ENCODE measurements at regions not wholly inside any gene's neighbourhood (a gene's known extent, or its start where the extent isn't known, plus 50 kb on each side); places are given as distances from the start of the nearest gene placed in this dataset.

GRCh38 chr12:127231371-127231770, 1035.6 kb upstream of the TMEM132C start:
- no peak overlapping the region for H3K4me3 ChIP-seq
- H3K36me3 ChIP-seq (ENCODE audit: insufficient read depth), result no peaks in the 10 kb centered on the region
- H3K27me3 ChIP-seq (ENCODE audit: insufficient read depth), result no peaks in the 10 kb centered on the region
- Mint-ChIP-seq H3K4me1 (no peaks in the 10 kb centered on the region), H3K4me3 (no peak overlapping the region), H3K27ac (no peak overlapping the region), H3K36me3 (ENCODE audit: low read depth) (peaks cover 24% of the 10 kb centered on the region), H3K9me3 (peaks cover 64% of the 10 kb centered on the region), H3K27me3 (ENCODE audit: insufficient read depth, low read depth, poor library complexity) (no peaks in the 10 kb centered on the region)
- H2AFZ ChIP-seq, result no peak overlapping the region
- H4K20me1 ChIP-seq (replicated peaks; ENCODE audit: insufficient read depth), result no peaks in the 10 kb centered on the region
- no peak overlapping the region for H3K27ac ChIP-seq (ENCODE audit: low read depth)
- H3K9me2 ChIP-seq (ENCODE audit: insufficient read depth), result no peaks in the 10 kb centered on the region
- DNase-seq (ENCODE audit: low spot score) (no peak), ATAC-seq (no peak)
- H3K4me2 ChIP-seq, result no peak overlapping the region
- TF ChIP-seq POLR2AphosphoS5 (IDR thresholded peaks at IDR 0.05; ENCODE audit: low read depth), result no peak
- no peak for TF ChIP-seq JUNB (IDR thresholded peaks at IDR 0.05; ENCODE audit: unreplicated experiment)
- TF ChIP-seq, protein P1, sequence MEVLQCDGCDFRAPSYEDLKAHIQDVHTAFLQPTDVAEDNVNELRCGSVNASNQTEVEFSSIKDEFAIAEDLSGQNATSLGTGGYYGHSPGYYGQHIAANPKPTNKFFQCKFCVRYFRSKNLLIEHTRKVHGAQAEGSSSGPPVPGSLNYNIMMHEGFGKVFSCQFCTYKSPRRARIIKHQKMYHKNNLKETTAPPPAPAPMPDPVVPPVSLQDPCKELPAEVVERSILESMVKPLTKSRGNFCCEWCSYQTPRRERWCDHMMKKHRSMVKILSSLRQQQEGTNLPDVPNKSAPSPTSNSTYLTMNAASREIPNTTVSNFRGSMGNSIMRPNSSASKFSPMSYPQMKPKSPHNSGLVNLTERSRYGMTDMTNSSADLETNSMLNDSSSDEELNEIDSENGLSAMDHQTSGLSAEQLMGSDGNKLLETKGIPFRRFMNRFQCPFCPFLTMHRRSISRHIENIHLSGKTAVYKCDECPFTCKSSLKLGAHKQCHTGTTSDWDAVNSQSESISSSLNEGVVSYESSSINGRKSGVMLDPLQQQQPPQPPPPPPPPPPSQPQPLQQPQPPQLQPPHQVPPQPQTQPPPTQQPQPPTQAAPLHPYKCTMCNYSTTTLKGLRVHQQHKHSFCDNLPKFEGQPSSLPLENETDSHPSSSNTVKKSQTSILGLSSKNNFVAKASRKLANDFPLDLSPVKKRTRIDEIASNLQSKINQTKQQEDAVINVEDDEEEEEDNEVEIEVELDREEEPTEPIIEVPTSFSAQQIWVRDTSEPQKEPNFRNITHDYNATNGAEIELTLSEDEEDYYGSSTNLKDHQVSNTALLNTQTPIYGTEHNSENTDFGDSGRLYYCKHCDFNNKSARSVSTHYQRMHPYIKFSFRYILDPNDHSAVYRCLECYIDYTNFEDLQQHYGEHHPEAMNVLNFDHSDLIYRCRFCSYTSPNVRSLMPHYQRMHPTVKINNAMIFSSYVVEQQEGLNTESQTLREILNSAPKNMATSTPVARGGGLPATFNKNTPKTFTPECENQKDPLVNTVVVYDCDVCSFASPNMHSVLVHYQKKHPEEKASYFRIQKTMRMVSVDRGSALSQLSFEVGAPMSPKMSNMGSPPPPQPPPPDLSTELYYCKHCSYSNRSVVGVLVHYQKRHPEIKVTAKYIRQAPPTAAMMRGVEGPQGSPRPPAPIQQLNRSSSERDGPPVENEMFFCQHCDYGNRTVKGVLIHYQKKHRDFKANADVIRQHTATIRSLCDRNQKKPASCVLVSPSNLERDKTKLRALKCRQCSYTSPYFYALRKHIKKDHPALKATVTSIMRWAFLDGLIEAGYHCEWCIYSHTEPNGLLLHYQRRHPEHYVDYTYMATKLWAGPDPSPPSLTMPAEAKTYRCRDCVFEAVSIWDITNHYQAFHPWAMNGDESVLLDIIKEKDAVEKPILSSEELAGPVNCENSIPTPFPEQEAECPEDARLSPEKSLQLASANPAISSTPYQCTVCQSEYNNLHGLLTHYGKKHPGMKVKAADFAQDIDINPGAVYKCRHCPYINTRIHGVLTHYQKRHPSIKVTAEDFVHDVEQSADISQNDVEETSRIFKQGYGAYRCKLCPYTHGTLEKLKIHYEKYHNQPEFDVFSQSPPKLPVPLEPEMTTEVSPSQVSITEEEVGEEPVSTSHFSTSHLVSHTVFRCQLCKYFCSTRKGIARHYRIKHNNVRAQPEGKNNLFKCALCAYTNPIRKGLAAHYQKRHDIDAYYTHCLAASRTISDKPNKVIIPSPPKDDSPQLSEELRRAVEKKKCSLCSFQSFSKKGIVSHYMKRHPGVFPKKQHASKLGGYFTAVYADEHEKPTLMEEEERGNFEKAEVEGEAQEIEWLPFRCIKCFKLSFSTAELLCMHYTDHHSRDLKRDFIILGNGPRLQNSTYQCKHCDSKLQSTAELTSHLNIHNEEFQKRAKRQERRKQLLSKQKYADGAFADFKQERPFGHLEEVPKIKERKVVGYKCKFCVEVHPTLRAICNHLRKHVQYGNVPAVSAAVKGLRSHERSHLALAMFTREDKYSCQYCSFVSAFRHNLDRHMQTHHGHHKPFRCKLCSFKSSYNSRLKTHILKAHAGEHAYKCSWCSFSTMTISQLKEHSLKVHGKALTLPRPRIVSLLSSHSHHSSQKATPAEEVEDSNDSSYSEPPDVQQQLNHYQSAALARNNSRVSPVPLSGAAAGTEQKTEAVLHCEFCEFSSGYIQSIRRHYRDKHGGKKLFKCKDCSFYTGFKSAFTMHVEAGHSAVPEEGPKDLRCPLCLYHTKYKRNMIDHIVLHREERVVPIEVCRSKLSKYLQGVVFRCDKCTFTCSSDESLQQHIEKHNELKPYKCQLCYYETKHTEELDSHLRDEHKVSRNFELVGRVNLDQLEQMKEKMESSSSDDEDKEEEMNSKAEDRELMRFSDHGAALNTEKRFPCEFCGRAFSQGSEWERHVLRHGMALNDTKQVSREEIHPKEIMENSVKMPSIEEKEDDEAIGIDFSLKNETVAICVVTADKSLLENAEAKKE (CRISPR knock-in tag; IDR thresholded peaks at IDR 0.05), result no peak
- no peak for TF ChIP-seq NANOG (IDR thresholded peaks at IDR 0.05; ENCODE audit: borderline replicate concordance)
- no peaks in the 10 kb centered on the region for H3K79me2 ChIP-seq (replicated peaks; ENCODE audit: insufficient read depth)
- H3K4me1 ChIP-seq (ENCODE audit: insufficient read depth), result no peaks in the 10 kb centered on the region
- no peaks in the 10 kb centered on the region for H3F3A ChIP-seq (replicated peaks; ENCODE audit: low read depth)

DNA sequence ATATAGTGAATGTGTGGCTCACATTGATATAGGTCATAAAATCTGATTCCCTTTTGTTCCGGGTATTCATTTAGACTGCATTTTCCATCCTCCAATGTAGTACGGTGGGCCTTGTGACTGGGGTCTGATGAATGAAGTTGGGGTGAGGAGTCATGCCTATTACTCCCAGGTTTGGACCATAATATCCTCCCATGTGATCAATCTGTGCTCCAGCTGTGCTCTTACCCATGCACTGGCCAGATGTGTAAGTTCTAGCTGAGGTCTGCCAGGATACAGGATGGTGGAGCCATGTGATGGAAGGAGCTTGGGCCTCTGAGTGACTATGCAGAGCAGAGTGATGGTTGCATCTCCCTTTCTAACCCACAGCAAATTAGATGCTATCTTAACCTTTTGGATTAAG, 1034.0 kb upstream of the TMEM132C start:
- H2AFZ ChIP-seq, result no peak overlapping the region
- no peak overlapping the region for H3K4me3 ChIP-seq
- TF ChIP-seq POLR2AphosphoS5 (IDR thresholded peaks at IDR 0.05; ENCODE audit: low read depth) (no peak), NANOG (IDR thresholded peaks at IDR 0.05; ENCODE audit: borderline replicate concordance) (no peak), ETS1 (IDR thresholded peaks at IDR 0.05) (no peak)
- no peaks in the 10 kb centered on the region for H3K4me1 ChIP-seq (ENCODE audit: insufficient read depth)
- H3K9me2 ChIP-seq (ENCODE audit: insufficient read depth), result no peaks in the 10 kb centered on the region
- DNase-seq (ENCODE audit: low spot score), result no peak
- Mint-ChIP-seq H3K27me3 (ENCODE audit: insufficient read depth, low read depth, poor library complexity) (no peaks in the 10 kb centered on the region), H3K27ac (no peak overlapping the region), H3K4me3 (no peak overlapping the region), H3K4me1 (no peaks in the 10 kb centered on the region), H3K9me3 (peaks cover 48% of the 10 kb centered on the region), H3K36me3 (ENCODE audit: low read depth) (peaks cover 25% of the 10 kb centered on the region)
- ATAC-seq, result no peak
- H3K27ac ChIP-seq (ENCODE audit: low read depth), result no peak overlapping the region
- H3K36me3 ChIP-seq (ENCODE audit: insufficient read depth), result no peaks in the 10 kb centered on the region
- no peaks in the 10 kb centered on the region for H3F3A ChIP-seq (replicated peaks; ENCODE audit: low read depth)
- no peaks in the 10 kb centered on the region for H3K27me3 ChIP-seq (ENCODE audit: insufficient read depth)
- no peaks in the 10 kb centered on the region for H4K20me1 ChIP-seq (replicated peaks; ENCODE audit: insufficient read depth)
- no peak overlapping the region for H3K4me2 ChIP-seq
- H3K79me2 ChIP-seq (replicated peaks; ENCODE audit: insufficient read depth), result no peaks in the 10 kb centered on the region
